22Rv1 (cell line): ENCODE measurements at regions not wholly inside any gene's neighbourhood (a gene's known extent, or its start where the extent isn't known, plus 50 kb on each side); places are given as distances from the start of the nearest gene placed in this dataset.

Experiments
- CTCF ChIP-seq: fragments of 450-650 bp; IDR thresholded peaks from 2 replicates; pipeline ENCODE4 v1.5.1; 2017; ENCODE audit warnings: mild to moderate bottlenecking
- ZFX ChIP-seq: fragments of 450-650 bp; IDR thresholded peaks from 2 replicates; pipeline ENCODE4 v1.6.1; 2017; ENCODE audit warnings: antibody characterized with exemption, borderline replicate concordance

GRCh38 chr13:78732445-78733017 lies 73.6 kb upstream of the OBI1 start:
- TF ChIP-seq CTCF = no peak
- no peak for TF ChIP-seq ZFX
